Fibroblast of villous mesenchyme (primary cell): ENCODE measurements at regions not wholly inside any gene's neighbourhood (a gene's known extent, or its start where the extent isn't known, plus 50 kb on each side); places are given as distances from the start of the nearest gene placed in this dataset.

Source experiments
- DNase-seq: peaks from one replicate; pipeline ENCODE4 v3.0.0-alpha.2; 2010; ENCODE audit warnings: low read depth
- H3K4me3 ChIP-seq: 2 replicates; pipeline ENCODE4 v1.5.1; 2011; ENCODE audit warnings: low read depth, mild to moderate bottlenecking, low read length
- TF ChIP-seq, protein P1 (sequence below): IDR thresholded peaks from 2 replicates; pipeline ENCODE4 v1.5.1; 2012; ENCODE audit warnings: low read depth, mild to moderate bottlenecking, low read length; ENCODE audit not compliant: insufficient read depth

DNA sequence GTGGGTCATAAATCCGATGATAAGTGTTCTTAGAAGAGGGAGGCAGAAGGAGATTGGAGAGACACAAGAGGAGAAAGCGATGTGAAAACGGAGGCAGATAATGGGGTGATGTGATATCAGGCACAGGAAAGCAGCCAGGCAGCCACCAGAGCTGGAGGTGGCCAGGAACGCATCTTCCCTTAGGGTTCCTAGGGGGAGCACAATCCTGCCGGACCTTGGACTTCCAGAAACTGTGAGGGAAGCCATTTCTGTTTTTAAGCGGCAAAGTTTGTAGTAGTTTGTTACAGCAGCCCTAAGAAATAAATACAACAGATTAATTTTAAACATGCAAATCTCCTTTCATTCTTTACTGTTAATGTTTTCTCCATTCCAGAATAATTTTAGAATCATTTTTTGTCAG is 259.9 kb upstream of the TMC3 start:
- no peak for DNase-seq
- no peak overlapping the region for H3K4me3 ChIP-seq
- TF ChIP-seq, protein P1, sequence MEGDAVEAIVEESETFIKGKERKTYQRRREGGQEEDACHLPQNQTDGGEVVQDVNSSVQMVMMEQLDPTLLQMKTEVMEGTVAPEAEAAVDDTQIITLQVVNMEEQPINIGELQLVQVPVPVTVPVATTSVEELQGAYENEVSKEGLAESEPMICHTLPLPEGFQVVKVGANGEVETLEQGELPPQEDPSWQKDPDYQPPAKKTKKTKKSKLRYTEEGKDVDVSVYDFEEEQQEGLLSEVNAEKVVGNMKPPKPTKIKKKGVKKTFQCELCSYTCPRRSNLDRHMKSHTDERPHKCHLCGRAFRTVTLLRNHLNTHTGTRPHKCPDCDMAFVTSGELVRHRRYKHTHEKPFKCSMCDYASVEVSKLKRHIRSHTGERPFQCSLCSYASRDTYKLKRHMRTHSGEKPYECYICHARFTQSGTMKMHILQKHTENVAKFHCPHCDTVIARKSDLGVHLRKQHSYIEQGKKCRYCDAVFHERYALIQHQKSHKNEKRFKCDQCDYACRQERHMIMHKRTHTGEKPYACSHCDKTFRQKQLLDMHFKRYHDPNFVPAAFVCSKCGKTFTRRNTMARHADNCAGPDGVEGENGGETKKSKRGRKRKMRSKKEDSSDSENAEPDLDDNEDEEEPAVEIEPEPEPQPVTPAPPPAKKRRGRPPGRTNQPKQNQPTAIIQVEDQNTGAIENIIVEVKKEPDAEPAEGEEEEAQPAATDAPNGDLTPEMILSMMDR = no peak

DNA sequence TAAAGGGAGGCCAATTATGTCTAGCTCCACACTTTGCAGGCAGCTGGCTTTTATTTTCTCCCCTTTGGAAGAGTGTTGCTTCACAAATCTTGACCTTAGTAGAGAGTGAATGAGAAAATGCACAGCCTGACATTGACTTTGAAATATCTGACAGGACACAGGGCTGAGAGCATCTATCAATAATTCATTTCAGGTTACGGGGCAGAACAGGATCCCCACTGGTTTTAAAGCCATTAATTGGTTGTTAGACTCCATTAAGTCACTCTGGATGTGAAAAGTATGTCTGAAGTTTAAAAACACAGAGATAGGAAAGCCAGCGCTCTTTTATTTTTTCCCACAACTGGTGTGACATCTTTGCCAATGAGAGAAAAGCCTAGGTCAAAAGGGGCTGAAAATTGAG is 251.9 kb upstream of the TMC3 start:
- no peak overlapping the region for H3K4me3 ChIP-seq
- TF ChIP-seq, protein P1 = no peak
- no peak for DNase-seq

DNA sequence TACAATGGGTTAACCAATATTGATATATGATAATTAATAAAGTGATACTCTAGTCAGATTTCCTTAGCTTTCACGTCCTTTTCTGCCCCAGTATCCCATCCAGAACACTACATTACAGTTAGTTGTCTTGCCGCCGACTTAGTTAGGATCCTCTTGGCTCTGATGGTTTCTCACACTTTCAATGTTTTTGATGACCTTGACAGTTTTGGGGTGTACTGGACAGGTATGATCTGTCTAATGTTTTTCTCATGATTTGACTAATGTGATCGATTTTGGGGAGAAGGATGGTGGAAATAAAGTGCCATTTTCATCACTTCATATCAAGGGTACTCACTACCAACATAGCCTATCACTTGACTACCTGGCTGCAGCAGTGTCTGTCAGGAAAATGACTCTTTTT is 245.0 kb upstream of the TMC3 start:
- no peak overlapping the region for H3K4me3 ChIP-seq
- no peak for DNase-seq
- TF ChIP-seq, protein P1 = no peak

DNA sequence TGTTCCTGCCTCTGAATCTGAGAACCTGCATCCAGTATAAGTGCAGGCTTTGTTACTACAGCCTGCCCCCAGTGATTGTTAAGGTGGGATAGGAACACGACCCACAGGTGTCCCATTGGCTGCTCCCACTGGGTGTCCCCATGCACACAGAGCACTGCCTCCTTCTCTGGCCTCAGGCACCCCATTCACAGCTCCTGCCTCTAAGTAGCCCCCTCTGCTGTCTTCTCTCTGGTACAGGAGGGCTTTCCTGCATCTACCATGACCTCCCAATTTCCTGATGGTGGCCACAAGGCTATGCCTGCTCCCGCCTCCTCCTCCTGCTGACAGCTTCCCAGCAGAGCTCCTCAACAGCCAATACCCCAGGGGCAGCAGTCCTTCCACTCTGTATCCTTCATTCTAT is 238.6 kb upstream of the TMC3 start:
- TF ChIP-seq, protein P1 = no peak
- no peak overlapping the region for H3K4me3 ChIP-seq
- no peak for DNase-seq

DNA sequence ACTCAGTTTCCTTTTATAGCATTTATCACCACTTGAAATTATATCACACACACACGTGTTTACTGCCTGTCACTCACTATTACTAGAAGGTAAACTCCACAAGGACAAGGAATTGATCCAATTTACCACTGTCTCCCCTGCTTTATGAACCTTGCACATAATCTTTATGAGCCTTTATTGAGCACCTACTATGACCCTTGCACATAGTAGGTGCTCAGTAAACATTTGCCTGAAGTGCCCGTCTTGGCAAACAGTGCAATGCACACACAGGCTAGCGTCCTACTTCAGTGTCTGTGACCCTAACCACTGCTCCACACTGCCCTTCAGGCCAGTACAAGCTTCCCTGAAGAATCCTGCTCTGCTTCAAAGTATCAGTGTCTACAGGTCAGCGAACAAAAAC is 237.7 kb upstream of the TMC3 start:
- H3K4me3 ChIP-seq = no peak overlapping the region
- TF ChIP-seq, protein P1 = no peak
- DNase-seq = no peak

DNA sequence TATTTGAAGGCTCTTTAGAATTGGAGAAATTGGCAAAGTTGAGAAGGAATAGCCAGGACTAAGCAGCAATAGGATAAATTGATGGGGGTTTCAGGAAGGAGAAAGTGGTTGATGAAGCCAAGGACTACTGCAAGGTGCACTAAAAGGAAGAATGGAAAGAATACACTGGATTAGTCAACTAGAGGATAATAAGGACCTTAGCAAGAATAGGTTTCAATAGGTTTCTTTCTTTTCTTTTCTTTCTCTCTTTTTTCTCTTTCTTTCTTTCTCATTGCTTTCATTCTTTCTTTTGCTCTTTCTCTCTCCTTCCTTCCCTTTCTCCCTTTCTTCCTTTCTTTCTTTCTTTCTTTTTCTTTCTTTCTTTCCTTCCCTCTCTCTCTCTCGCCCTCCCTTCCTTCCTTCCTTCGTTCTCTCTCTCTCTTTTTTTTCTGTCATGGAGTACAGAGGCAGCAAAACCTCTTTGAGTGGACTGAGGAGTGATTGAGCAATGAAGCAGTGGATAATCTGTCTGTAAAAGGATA is 234.4 kb upstream of the TMC3 start:
- no peak for DNase-seq
- TF ChIP-seq, protein P1 = no peak
- H3K4me3 ChIP-seq = no peak overlapping the region

DNA sequence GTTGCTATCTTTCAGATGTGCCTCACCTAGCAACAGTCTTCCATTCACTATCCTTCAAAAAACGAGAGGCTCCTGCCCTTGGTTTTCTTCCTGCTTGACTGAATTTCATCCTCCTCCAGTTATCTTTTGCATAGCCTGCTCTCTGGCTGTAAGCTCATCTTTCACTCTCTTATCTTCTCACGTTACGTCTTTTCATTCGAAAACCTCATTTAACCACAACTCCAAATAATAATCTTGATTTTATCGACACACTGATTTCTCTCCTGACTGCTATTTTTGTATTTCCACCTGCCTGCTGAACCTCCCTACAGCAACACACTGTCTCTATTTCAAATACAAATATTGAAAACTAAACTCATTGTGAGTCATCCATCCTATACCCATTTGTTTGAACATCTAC is 230.7 kb upstream of the TMC3 start:
- TF ChIP-seq, protein P1 = no peak
- H3K4me3 ChIP-seq = no peak overlapping the region
- DNase-seq = no peak
